NT2/D1 (cell line): ENCODE measurements at regions not wholly inside any gene's neighbourhood (a gene's known extent, or its start where the extent isn't known, plus 50 kb on each side); places are given as distances from the start of the nearest gene placed in this dataset.

Source experiments
- DNase-seq: peaks from one replicate; pipeline ENCODE4 v3.0.0-alpha.2; 2011; ENCODE audit warnings: low read depth, low spot score
- H3K27me3 ChIP-seq: 2 replicates; pipeline ENCODE4 v1.6.0; 2011; ENCODE audit warnings: mild to moderate bottlenecking; ENCODE audit not compliant: insufficient read length, insufficient read depth
- H3K36me3 ChIP-seq: 2 replicates; pipeline ENCODE4 v1.6.1; 2011; ENCODE audit warnings: mild to moderate bottlenecking, low read length, mixed read lengths; ENCODE audit not compliant: insufficient read depth, insufficient read length
- H3K4me1 ChIP-seq: 2 replicates; pipeline ENCODE4 v1.5.1; 2011; ENCODE audit not compliant: insufficient read depth, insufficient read length
- H3K4me3 ChIP-seq: 2 replicates; pipeline ENCODE4 v1.5.1; 2011; ENCODE audit warnings: low read depth; ENCODE audit not compliant: insufficient read length
- H3K9ac ChIP-seq: 2 replicates; pipeline ENCODE4 v1.6.0; 2011; ENCODE audit warnings: low read depth; ENCODE audit not compliant: insufficient read length
- H3K9me3 ChIP-seq: 2 replicates; pipeline ENCODE4 v1.5.1; 2011; ENCODE audit warnings: mild to moderate bottlenecking, low read length; ENCODE audit not compliant: insufficient read depth
- SUZ12 ChIP-seq: IDR thresholded peaks from 2 replicates; pipeline ENCODE4 v1.6.1; 2011; ENCODE audit not compliant: insufficient read length, insufficient read depth; ENCODE audit errors: extremely low read depth
- YY1 ChIP-seq: IDR thresholded peaks from 2 replicates; pipeline ENCODE4 v1.6.1; 2011; ENCODE audit not compliant: insufficient read length, insufficient read depth
- ZNF274 ChIP-seq: IDR thresholded peaks from 2 replicates; pipeline ENCODE4 v1.6.1; 2011; ENCODE audit warnings: mild to moderate bottlenecking, low read depth, low read length

DNA sequence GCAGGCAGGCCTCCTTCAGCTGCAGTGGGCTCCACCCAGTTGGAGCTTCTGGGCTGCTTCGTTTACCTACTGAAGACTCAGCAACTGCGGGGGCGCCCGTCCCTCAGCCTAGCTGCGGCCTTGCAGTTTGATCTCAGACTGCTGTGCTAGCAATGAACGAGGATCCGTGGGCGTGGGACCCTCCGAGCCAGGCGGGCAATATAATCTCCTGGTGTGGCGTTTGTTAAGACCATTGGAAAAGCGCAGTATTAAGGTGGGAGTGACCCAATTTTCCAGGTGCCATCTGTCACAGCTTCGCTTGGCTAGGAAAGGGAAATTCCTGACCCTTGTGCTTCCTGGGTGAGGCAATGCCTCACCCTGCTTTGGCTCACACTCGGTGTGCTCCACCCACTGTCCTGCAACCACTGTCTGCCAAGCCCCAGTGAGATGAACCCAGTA, 159.2 kb upstream of the FOXP2 start:
- no peaks in the 10 kb centered on the region for H3K9me3 ChIP-seq
- H3K4me3 ChIP-seq: no peak overlapping the region
- TF ChIP-seq SUZ12: no peak
- TF ChIP-seq ZNF274: no peak
- TF ChIP-seq YY1: no peak
- no peaks in the 10 kb centered on the region for H3K4me1 ChIP-seq
- no peaks in the 10 kb centered on the region for H3K36me3 ChIP-seq
- H3K9ac ChIP-seq: no peak overlapping the region
- DNase-seq: no peak
- H3K27me3 ChIP-seq: no peaks in the 10 kb centered on the region

DNA sequence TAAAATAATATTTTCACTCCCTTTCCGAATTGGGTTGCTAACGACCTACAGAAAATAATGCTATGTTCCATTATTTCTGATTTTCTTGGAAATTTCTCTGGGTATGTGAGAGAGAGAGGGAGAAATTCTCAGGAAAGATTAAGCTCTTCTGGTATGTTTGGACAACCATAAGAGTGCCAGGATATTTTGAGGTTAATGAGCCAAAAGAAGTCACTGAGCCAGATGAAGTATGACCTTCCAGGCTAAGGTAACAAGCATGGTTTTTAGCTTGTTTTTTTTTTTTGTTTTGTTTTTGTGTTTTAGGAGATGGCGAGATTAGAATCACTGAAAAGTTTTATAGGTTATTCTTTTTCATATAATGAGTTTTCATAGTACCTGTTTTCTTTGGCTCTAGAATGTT, 171.0 kb upstream of the FOXP2 start:
- TF ChIP-seq YY1 (no peak), ZNF274 (no peak), SUZ12 (no peak)

DNA sequence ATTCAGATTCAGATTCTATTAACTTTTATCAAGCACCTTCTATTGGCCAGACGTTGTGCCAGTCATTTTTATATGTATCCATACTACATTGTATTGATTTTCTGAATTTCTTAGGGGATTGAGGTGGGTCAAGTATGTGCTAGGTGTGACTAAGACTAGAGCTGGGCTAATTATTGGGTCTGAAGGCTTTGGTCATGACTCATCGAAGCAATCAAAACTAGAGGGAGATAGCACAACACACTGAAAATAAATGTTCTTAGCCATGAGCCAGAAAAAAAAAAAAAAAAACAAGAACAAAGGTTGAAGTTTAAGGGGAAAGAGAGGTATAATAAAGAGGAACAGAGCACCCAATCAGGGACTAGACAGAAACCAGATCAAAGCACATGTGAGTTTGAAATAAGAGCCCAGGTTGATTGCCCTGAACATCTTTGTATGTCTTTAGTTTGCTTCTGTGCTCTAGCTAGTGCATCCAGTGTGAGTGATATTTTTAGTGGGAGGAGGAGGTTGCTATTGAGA, 171.6 kb upstream of the FOXP2 start:
- H3K9ac ChIP-seq: no peak overlapping the region
- TF ChIP-seq YY1 (no peak), SUZ12 (no peak), ZNF274 (no peak)
- no peaks in the 10 kb centered on the region for H3K27me3 ChIP-seq
- no peaks in the 10 kb centered on the region for H3K9me3 ChIP-seq
- H3K4me1 ChIP-seq: no peaks in the 10 kb centered on the region
- DNase-seq: no peak
- no peaks in the 10 kb centered on the region for H3K36me3 ChIP-seq
- H3K4me3 ChIP-seq: no peak overlapping the region

More for the DNA sequence above, 171.0 kb upstream of the FOXP2 start:
- no peaks in the 10 kb centered on the region for H3K4me1 ChIP-seq
- no peak overlapping the region for H3K4me3 ChIP-seq
- H3K36me3 ChIP-seq: no peaks in the 10 kb centered on the region
- no peaks in the 10 kb centered on the region for H3K9me3 ChIP-seq
- no peak for DNase-seq
- H3K27me3 ChIP-seq: no peaks in the 10 kb centered on the region
- no peak overlapping the region for H3K9ac ChIP-seq

DNA sequence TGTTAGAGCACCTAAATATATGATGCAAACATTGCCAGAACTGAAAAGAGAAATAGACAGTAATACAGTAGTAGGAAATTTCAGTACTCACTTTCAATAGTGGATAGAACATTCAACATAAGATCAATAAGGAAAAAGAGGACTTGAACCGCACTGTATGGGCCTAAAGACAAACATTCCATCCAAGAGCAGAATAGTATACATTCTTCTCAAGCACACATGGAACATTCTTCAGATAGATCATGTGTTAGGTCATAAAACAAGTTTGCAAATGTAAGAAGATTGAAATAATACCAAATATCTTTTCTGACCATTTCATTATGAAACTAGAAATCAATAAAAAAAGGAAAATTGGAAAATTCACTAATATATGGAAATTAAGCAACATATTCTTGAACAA, 185.4 kb upstream of the FOXP2 start:
- no peaks in the 10 kb centered on the region for H3K36me3 ChIP-seq
- no peaks in the 10 kb centered on the region for H3K9me3 ChIP-seq
- no peak for DNase-seq
- no peaks in the 10 kb centered on the region for H3K4me1 ChIP-seq
- no peaks in the 10 kb centered on the region for H3K27me3 ChIP-seq
- TF ChIP-seq ZNF274 (no peak), SUZ12 (no peak), YY1 (no peak)
- H3K4me3 ChIP-seq: no peak overlapping the region
- H3K9ac ChIP-seq: no peak overlapping the region

DNA sequence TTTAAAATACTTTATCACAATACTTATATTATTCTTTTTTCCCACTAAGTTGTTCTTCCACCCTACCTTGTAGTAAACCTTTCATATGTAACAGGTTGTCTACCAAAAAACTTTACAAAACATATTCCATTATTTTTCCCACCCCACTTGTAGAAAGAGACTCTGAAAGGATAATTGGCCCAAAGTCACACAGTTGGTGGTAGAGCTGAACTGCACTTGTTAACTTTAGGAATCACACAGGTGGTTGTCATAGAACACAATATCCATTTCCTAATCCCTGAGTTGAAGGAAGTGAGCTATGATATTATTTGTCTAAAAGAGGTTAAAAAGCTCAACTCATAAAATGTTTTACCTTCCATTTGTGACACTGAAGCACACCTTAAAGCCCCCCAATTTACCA, 188.8 kb upstream of the FOXP2 start:
- Histone ChIP-seq H3K4me1 (no peaks in the 10 kb centered on the region), H3K27me3 (no peaks in the 10 kb centered on the region), H3K9me3 (no peaks in the 10 kb centered on the region), H3K4me3 (no peak overlapping the region), H3K36me3 (no peaks in the 10 kb centered on the region), H3K9ac (no peak overlapping the region)
- no peak for TF ChIP-seq ZNF274
- no peak for TF ChIP-seq YY1
- no peak for TF ChIP-seq SUZ12
- DNase-seq: no peak

DNA sequence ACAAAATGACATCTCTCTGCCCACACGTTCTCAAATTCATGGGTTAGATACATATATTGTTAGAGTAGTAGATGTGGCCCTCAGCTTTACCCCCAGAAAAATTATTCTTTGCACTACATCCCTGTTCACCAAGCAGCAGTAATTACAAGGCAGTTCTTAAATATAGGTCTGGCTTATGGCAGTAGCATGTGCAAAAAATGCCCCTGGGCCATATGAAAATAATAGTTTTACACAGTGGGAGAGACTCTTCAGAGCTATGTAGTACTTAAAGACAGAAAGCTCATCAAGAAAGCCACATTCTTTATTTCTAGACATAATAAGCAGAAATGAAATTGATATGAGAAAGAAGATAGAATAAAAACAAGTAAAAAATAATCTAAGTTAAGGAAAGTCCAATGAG, 196.3 kb upstream of the FOXP2 start:
- Histone ChIP-seq H3K4me1 (no peaks in the 10 kb centered on the region), H3K9me3 (no peaks in the 10 kb centered on the region), H3K36me3 (no peaks in the 10 kb centered on the region), H3K27me3 (no peaks in the 10 kb centered on the region), H3K9ac (no peak overlapping the region), H3K4me3 (no peak overlapping the region)
- no peak for TF ChIP-seq SUZ12
- TF ChIP-seq ZNF274: no peak
- TF ChIP-seq YY1: no peak
- DNase-seq: no peak

DNA sequence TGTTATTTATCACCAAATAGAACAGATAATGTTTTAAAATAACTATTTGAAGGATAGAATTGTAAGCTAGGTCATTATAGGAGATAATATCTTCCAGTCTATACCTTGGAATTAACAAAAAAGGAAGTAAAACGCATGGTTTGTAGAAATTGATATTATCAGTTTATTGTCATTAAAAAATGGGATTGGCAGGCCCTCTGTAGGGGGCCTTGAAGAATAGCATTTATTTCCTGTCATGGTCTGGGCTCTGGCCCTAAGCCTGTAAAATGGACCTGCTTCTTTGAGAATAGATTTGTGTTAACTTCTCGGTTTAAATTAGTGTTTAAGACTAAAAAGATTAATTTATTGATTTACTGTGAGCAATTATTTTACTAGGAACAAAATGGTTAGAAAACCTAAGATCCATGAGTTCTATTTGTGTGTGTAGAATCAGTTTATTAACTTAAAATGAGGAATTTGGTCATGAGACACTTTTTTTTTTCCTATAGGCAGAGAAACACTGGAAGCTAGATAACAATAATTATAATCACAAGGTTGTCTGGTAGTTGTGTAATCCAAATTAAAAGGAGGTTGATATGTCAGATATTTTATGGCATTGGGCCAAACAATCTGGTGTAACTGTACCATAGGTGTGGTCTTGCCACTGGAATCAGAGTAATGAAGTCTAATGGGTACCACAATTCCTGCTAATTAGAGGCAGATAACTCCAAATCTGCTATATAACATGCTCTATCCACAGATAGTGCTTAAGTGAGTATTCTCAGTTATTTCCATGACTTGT, 197.4 kb upstream of the FOXP2 start:
- no peaks in the 10 kb centered on the region for H3K4me1 ChIP-seq
- H3K27me3 ChIP-seq: no peaks in the 10 kb centered on the region
- no peak overlapping the region for H3K9ac ChIP-seq
- H3K36me3 ChIP-seq: no peaks in the 10 kb centered on the region
- no peaks in the 10 kb centered on the region for H3K9me3 ChIP-seq
- TF ChIP-seq ZNF274: no peak
- no peak for TF ChIP-seq YY1
- no peak overlapping the region for H3K4me3 ChIP-seq
- no peak for DNase-seq
